SJCRH30 (cell line): ENCODE measurements at regions not wholly inside any gene's neighbourhood (a gene's known extent, or its start where the extent isn't known, plus 50 kb on each side); places are given as distances from the start of the nearest gene placed in this dataset.
A peak's percentile ranks its signal among the peaks of the same experiment; 100 is the strongest.

Experiments used
- DNase-seq, 2 experiments: peaks; one replicate each; pipeline ENCODE4 v3.0.0-alpha.2; 2015 to 2020
- H3K27ac ChIP-seq: fragments of 250-450 bp; sonication (Bioruptor Pico); 2 replicates; pipeline ENCODE4 v1.5.1; 2020; ENCODE audit warnings: mild to moderate bottlenecking, moderate library complexity
- H3K27me3 ChIP-seq: fragments of 250-450 bp; sonication (Bioruptor Pico); 2 replicates; pipeline ENCODE4 v1.5.1; 2020; ENCODE audit warnings: mild to moderate bottlenecking, moderate library complexity
- H3K36me3 ChIP-seq: fragments of 250-450 bp; sonication (Bioruptor Pico); 2 replicates; pipeline ENCODE4 v1.5.1; 2020; ENCODE audit warnings: mild to moderate bottlenecking, moderate library complexity
- H3K4me1 ChIP-seq: fragments of 250-450 bp; sonication (Bioruptor Pico); 2 replicates; pipeline ENCODE4 v1.5.1; 2020; ENCODE audit warnings: mild to moderate bottlenecking, moderate library complexity
- H3K4me3 ChIP-seq: fragments of 250-450 bp; sonication (Bioruptor Pico); 2 replicates; pipeline ENCODE4 v1.5.1; 2020; ENCODE audit warnings: mild to moderate bottlenecking, moderate library complexity
- H3K9me3 ChIP-seq: fragments of 250-450 bp; sonication (Bioruptor Pico); replicated peaks from 2 replicates; pipeline ENCODE4 v1.5.1; 2020; ENCODE audit warnings: mild to moderate bottlenecking, moderate library complexity

DNA sequence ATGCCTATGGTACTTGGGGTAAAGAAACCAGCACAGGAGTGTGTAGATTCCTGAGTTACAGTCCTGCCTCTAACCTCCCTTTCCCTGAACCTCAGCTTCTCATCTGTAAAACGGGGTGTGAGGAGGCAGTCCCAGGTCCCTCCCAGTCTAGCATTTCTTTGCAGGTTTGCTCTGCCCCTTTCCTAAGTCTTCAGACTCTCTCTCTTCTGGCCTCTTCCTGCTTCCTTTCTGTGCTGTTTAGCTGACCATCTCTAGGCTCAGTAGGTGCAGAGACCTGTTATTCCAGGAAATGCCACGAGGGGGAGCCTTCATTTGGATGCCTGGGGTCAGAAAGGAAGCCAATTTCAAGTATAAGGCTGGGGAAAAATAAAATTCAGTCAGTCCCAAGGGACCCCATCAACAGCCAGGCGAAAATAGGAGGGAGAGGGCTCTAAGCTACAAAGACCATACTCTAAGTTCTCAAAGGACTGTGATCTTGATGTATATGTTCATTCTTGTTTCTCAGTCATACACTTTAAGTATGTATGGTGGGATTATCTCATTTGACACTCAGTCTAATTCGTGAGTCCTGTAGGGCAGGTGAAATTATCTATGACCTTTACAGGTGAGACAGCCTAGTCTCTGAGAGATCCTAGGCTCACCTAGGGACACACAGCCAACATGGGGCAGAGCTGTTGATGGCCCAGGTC, 89.1 kb downstream of the NCR2 start:
- Histone ChIP-seq H3K4me1 (peaks cover 19% of the 10 kb centered on the region), H3K27ac (no peak overlapping the region), H3K4me3 (no peak overlapping the region), H3K9me3 (no peaks in the 10 kb centered on the region), H3K36me3 (no peaks in the 10 kb centered on the region), H3K27me3 (peaks cover 13% of the 10 kb centered on the region)
- peak; percentile 73 to 92 for DNase-seq

DNA sequence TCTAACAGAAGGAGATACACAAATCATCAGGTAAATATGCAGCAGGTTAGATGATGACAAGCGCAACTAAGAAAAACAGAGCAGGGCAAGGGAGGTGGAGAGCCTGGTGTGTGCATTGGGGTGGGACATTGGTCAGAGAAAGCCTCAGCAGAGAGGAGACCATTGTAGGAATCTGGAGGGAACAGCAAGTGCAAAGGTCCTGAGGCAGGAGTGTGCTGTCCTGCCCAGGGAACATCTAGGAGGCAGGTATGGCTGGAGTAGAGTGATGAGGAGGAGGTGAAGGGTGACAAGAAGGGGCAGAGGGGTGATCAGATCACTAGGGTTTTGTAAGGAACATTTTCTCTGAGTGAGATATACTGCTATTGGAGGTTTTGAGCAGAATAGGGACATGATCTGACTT, 90.1 kb downstream of the NCR2 start:
- H3K27ac ChIP-seq = no peak overlapping the region
- H3K4me3 ChIP-seq = no peak overlapping the region
- H3K4me1 ChIP-seq = peaks cover 24% of the 10 kb centered on the region
- H3K36me3 ChIP-seq = no peaks in the 10 kb centered on the region
- DNase-seq = no peak
- no peaks in the 10 kb centered on the region for H3K9me3 ChIP-seq
- H3K27me3 ChIP-seq = peaks cover 13% of the 10 kb centered on the region

DNA sequence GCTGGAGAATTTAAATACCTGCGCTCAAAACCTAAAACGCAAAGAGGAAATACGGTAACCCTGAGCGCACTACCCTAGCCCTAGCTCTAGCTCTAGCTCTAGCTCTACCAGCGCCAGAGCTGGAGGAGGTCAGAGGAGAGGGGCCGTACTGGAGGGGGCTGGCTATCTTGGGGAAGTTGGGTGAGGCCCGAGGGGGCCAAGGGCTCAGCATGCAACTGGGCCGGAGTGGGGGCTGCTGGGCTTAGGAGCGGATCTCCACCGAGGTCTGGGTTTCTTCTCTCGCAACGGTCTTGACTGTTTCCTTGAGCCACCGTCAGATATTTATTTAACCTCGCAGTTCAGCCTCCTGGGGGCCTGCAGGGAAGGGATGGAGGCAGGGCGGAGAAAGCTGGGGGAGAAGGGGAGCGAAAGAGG, 91.0 kb downstream of the NCR2 start:
- Histone ChIP-seq H3K4me1 (peaks cover 34% of the 10 kb centered on the region), H3K36me3 (no peaks in the 10 kb centered on the region), H3K4me3 (no peak overlapping the region), H3K9me3 (no peaks in the 10 kb centered on the region), H3K27me3 (peaks cover 13% of the 10 kb centered on the region), H3K27ac (no peak overlapping the region)
- no peak for DNase-seq

DNA sequence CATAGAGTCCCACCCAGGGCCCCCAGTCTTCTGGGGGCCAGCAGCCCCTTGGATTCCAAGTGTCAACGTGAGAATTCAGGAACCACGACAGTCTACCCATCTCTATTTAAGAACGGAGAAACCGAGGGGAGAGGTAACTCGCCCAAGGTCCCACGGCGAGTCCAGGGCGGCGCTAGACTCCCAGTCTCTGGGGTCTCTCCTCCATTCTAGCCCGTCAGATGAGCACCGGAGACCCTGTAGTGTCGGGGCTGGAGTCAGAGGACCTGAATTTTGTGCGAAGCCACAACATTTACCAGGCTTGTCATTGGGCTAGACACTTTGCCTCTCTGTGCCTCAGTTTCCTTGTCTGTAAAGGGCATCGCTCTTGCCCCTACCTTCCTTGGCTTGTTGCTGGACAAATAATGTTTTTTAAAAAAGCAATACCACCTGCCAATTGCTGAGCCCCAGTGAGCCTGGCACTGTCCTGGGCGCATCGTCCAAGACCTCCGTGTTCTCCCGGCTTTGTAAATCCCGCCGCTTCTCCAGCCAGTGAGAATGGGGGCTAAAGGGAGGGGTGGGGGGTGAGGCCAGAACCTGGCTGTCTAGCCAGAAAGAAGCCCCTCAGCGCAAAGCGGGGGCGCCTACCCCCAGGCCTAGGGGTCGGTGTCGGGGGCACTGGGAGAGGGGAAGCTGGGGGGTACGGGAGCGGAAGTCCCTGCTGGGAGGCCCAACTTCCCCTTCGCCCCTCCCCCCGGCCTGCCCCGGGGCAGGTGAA, 91.7 kb downstream of the NCR2 start:
- H3K27me3 ChIP-seq = peaks cover 13% of the 10 kb centered on the region
- no peak overlapping the region for H3K27ac ChIP-seq
- peak overlapping the region; percentile 50; the same call in 1 of the 2 replicates for H3K4me3 ChIP-seq

DNA sequence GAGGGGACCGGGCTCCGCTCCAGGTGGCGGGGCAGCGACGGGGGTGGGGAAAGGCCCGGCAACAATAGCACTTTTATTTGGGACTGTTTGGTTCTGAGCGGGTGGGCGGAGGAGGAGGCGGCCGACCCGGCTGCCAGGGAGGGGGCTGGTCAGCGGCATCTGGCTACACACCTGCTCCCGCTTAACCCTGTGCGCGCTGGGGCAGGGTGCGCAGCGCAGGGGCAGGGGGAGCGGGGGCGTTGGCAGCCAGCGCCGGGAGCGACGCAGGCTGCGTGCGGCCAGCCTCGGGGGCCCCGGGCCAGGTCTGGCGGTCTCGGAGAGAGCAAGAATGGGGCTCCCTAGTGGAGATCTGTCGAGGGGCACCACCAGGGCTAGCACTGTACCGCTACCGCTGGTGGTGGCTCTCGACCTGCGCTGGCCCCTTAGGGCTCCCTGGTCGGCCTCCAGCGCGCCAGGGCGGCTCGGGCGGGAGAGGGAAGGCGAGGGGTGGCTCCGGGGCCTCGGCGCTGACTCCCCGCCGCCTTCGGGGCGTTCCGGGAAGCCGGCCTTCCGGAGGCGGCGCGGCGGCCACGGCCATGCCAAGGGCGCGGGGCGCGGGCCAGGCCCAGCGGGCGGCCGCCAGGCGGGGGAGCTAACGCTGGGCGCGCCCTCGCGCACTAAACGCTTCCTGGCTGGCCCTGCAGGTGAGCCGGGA, 92.4 kb downstream of the NCR2 start:
- peak; percentile 38 to 56 for DNase-seq
- Histone ChIP-seq H3K36me3 (no peaks in the 10 kb centered on the region), H3K27me3 (peaks cover 13% of the 10 kb centered on the region), H3K9me3 (no peaks in the 10 kb centered on the region), H3K4me3 (peak overlapping the region; percentile 50), H3K4me1 (peaks cover 26% of the 10 kb centered on the region), H3K27ac (no peak overlapping the region)

More for the DNA sequence above, 91.7 kb downstream of the NCR2 start:
- no peak for DNase-seq
- no peaks in the 10 kb centered on the region for H3K9me3 ChIP-seq
- H3K4me1 ChIP-seq = peaks cover 30% of the 10 kb centered on the region
- H3K36me3 ChIP-seq = no peaks in the 10 kb centered on the region

DNA sequence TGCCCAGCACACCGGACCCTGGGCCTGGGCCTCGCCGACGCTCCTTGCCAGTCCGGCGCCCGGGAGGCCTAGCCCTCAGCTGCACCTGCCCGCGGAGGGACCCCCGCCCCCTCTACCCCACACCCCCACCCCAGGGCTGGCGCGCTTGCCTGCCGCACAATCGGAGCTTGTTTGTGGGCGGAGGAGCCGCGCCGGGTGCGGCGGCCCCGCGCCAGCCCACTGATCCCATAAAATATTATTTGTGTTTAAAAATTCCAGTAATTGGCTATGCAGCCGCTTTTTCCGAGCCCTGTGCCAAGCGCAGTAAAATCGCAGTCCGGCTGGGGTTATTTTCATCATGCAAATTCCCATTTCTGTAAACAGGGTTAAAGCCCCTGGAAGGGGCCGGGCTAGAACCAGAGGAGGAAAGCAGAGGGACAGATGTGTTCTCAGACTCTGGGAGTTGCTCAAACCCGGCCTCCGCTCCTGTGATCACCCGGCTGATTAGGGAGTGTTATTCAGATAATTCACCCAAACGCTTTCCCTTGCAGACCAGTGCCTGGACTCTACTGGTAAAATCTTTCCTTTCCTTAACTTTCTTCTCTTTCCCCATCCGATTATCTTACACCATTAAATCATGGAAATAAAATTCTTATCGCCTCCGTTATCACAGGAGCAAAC, 93.1 kb downstream of the NCR2 start:
- Histone ChIP-seq H3K36me3 (no peaks in the 10 kb centered on the region), H3K27me3 (peaks cover 13% of the 10 kb centered on the region), H3K4me3 (peak overlapping the region; percentile 50), H3K9me3 (no peaks in the 10 kb centered on the region), H3K4me1 (peaks cover 24% of the 10 kb centered on the region), H3K27ac (no peak overlapping the region)
- no peak for DNase-seq

DNA sequence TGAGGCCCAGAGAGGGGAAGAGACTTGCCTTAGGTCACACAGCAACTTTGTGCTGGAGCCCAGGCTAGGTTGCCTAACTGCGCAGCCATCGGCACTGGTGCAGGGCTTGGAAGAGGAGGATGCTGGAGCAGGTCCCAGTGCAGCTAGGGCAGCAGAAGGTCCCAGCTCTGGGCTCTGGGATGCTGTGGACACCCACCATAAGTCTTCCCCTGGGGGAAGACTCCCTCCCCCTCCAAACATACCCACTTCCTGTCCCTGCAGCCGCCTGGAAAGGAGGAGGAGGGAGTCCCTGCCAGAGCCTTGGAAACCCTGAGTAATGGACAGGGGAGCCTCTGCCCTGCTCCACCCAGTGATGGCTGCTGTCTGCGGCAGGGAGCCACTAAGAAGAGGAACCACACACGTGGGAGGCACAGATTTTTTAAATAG, 93.6 kb downstream of the NCR2 start:
- no peak overlapping the region for H3K27ac ChIP-seq
- H3K36me3 ChIP-seq = no peaks in the 10 kb centered on the region
- DNase-seq = peak in 1 of 2 experiments; percentile 46
- peaks cover 13% of the 10 kb centered on the region for H3K27me3 ChIP-seq
- no peak overlapping the region for H3K4me3 ChIP-seq
- H3K4me1 ChIP-seq = peaks cover 24% of the 10 kb centered on the region
- no peaks in the 10 kb centered on the region for H3K9me3 ChIP-seq

DNA sequence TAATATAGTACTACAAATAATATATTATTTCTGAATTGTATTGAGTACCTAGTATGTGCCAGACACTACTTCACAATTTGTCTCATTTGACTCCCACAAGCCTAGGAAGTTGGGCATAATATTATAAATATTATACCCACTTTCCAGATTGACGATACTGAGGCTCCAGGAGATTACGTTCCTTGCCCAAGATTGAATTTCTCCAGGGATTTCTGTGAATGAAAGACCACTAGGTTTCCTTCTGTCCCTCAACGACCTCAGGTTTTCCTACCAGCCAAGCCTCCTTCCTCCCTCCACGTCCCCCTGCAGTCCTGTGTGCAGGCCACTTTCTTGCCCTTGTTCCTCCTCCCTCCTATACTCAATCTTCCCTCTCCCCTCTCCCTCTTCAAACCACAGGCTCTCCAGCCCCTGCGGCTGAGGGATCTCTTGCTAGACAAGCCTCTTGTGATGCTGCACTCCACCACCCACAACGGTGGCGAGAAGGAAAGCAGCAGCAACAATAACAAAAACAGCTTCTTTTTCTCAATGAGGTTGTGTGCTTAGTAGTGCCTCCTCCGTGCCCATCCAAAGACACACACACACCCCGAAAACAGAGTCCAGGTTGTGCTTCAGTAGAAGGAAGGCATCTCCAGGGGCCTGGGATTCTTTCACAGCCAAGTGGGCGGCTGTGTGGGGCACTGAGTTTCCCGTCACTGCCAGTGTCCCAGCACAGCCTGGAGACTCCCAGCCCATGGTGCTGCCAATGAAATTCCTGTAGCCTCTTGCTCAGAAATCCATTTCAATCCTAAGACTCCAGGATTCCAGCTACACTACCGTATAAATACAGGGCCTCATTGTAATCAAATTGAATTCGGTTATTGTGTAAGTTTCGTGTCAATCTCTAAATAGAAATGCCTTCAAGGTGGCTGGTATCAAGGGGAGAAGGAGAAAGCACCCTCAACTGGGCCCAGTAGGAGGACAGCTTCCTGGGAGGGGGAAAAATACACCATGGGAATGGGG, 94.4 kb downstream of the NCR2 start:
- DNase-seq = no peak
- H3K4me3 ChIP-seq = no peak overlapping the region

DNA sequence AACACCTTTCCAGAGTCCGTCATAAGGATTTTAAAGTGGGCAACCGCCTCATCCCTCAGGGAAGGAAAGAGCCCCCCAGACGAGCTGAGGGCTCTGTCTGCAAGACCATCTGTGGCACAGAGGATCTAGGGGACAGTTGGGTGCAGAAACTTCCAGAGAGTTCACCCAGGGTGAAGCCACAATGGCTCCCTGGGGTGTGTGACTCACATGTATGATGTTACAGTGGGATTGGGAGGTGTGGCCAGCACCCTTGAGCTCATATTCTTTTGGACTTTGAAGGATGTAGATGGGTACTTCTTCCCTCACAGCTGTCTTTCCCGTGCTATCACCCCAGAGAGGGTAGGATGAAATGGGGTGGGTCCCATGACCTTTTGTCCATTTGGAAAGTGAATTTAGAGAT, 95.5 kb downstream of the NCR2 start:
- Histone ChIP-seq H3K4me1 (peaks cover 24% of the 10 kb centered on the region), H3K27me3 (peaks cover 13% of the 10 kb centered on the region), H3K9me3 (no peaks in the 10 kb centered on the region), H3K36me3 (no peaks in the 10 kb centered on the region), H3K27ac (no peak overlapping the region), H3K4me3 (no peak overlapping the region)
- peak; percentile 64 to 79 for DNase-seq

More for the DNA sequence above, 94.4 kb downstream of the NCR2 start:
- Histone ChIP-seq H3K9me3 (no peaks in the 10 kb centered on the region), H3K4me1 (peaks cover 24% of the 10 kb centered on the region), H3K36me3 (no peaks in the 10 kb centered on the region), H3K27ac (no peak overlapping the region), H3K27me3 (peaks cover 13% of the 10 kb centered on the region)

DNA sequence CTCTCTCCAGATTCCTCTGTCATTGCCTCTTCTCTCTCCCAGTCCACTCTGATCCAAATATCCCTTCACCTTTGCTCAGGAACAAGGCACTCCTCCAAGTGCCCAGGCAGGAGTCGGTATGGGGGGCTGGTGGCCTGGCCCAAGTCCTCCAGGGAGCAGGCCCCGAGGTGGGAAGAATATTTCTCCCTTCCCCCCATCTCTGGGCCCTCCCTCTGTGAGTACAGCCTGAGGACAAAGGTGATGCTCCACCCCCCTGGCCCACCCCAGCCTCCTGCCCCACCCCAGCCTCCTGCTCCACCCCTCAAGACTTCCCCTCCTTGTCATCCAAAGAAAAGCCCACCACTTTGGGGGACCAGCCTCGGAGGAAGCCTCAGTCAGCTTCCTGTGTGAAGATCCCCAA, 96.9 kb downstream of the NCR2 start:
- H3K9me3 ChIP-seq = no peaks in the 10 kb centered on the region
- no peak overlapping the region for H3K4me3 ChIP-seq
- H3K27me3 ChIP-seq = peaks cover 4% of the 10 kb centered on the region
- no peak overlapping the region for H3K27ac ChIP-seq
- peaks cover 24% of the 10 kb centered on the region for H3K4me1 ChIP-seq
- no peaks in the 10 kb centered on the region for H3K36me3 ChIP-seq
- DNase-seq = no peak

DNA sequence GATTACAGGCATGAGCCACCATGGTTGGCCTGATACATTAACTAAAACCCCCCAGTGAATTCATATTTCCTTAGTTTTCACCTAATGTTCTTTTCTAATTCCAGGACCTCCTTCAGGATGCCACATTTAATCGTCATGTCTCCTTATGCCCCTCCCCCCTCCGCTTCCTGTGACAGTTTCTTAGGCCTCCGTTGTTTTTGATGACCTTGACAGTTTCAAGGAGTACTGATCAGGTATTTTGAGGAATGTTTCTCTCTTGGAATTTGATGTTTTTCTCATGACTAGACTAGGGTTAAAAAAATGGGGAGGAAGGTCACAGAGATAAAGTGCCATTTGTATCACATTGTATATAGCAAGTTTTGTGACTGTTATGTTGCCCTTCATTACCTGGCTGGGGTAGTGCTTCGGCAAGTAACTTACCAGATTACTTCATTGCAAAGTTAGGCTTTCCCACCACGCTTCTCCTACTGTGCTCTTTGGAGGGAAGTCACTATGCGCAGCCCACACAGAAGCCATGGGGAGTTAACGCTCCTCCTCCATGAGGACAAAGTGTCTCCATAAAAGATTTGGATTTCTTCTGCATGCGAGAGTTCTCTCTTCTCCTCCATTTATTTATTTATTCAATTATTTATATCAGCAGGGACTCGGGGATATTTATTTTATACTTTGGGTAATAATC, 99.5 kb downstream of the NCR2 start:
- Histone ChIP-seq H3K36me3 (no peaks in the 10 kb centered on the region), H3K9me3 (no peaks in the 10 kb centered on the region), H3K27me3 (no peaks in the 10 kb centered on the region), H3K4me3 (no peak overlapping the region), H3K4me1 (peaks cover 15% of the 10 kb centered on the region), H3K27ac (no peak overlapping the region)
- no peak for DNase-seq

DNA sequence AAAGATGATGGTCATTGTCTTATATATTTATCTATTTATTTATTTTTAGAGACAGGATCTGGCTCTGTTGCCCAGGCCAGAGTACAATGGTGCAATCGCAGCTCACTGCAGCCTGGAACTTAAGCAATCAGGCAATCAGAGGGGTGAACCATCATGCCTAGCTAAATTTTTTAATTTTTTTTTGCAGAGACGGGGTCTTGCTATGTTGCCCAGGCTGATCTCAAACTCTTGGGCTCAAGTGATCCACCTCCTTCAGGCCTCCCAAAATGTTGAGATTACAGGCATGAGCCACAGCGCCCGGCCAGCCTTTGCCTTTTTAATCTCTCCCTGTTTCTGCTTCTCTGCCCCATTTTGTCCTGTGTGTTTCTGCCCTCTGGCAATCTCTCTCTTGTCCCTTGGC, 102.2 kb downstream of the NCR2 start:
- H3K4me1 ChIP-seq = peaks cover 2% of the 10 kb centered on the region
- no peak for DNase-seq

DNA sequence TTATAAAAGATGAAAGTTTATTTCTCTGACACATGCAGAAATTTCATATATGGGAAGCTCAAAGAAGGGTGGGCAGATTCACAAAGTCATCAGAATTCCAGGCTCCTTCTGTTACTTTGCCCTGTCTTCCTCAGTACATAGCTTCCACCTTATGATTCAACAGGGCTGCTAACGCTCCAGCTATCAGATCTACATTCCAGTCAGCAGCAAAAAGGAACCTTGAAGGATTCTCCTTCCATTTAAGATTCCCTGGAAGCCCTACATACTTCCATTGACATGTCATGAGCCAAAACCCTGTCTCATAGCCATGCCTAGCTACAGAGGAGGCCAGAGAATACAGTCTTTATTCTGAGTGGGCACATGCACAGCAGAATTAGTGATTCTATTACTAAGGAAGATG, 103.3 kb downstream of the NCR2 start:
- Histone ChIP-seq H3K27ac (no peak overlapping the region), H3K27me3 (peaks cover 11% of the 10 kb centered on the region), H3K4me1 (peaks cover 11% of the 10 kb centered on the region), H3K4me3 (no peak overlapping the region), H3K9me3 (no peaks in the 10 kb centered on the region), H3K36me3 (no peaks in the 10 kb centered on the region)
- DNase-seq = no peak

More for the DNA sequence above, 102.2 kb downstream of the NCR2 start:
- Histone ChIP-seq H3K9me3 (no peaks in the 10 kb centered on the region), H3K27ac (no peak overlapping the region), H3K27me3 (peaks cover 3% of the 10 kb centered on the region; the same call in 1 of the 2 replicates), H3K36me3 (no peaks in the 10 kb centered on the region), H3K4me3 (no peak overlapping the region)
